GM13976 (cell line): ENCODE measurements at regions not wholly inside any gene's neighbourhood (a gene's known extent, or its start where the extent isn't known, plus 50 kb on each side); places are given as distances from the start of the nearest gene placed in this dataset.
"Not testable (repeated sequence)": the region's sequence is repeated elsewhere in the genome, so short reads cannot be mapped to it uniquely, and the experiment has no call there.

ENCODE experiments used
- DNase-seq: peaks from one replicate; pipeline ENCODE4 v3.0.0; 2012; ENCODE audit warnings: low spot score
- CTCF ChIP-seq: IDR thresholded peaks from 2 replicates; pipeline ENCODE4 v1.5.1; 2012; ENCODE audit warnings: borderline replicate concordance, mild to moderate bottlenecking; ENCODE audit not compliant: insufficient read depth; ENCODE audit errors: extremely low read depth, missing control alignments, control extremely low read depth
- in situ Hi-C: fragments of 300-500 bp; cut with MboI; formaldehyde crosslinking; loops from one replicate; pipeline ENCODE4 v1.12.0; 2022; ENCODE audit warnings: low sequenced_read_pairs, mixed read lengths, inconsistent platforms; ENCODE audit not compliant: unreplicated experiment

GRCh38 chr3:166889241-166889640 is 490.9 kb downstream of the ZBBX start:
- no peak for DNase-seq
- TF ChIP-seq CTCF = no peak
- in situ Hi-C loops = no loop called here

GRCh38 chr3:166879661-166880060 is 500.4 kb downstream of the ZBBX start:
- DNase-seq = no peak
- in situ Hi-C loops = no loop called here
- TF ChIP-seq CTCF = no peak

GRCh38 chr3:166877971-166878370 is 502.1 kb downstream of the ZBBX start:
- no peak for TF ChIP-seq CTCF
- in situ Hi-C loops = no loop called here
- no peak for DNase-seq

GRCh38 chr3:166864473-166865467 is 515.3 kb downstream of the ZBBX start:
- no peak for TF ChIP-seq CTCF
- DNase-seq = no peak
- in situ Hi-C loops = no loop called here

- no peak for TF ChIP-seq CTCF
- in situ Hi-C loops = no loop called here
- no peak for DNase-seq
Measured at GRCh38 chr3:166860217-166860616, 519.9 kb downstream of the ZBBX start.

- DNase-seq = no peak
- in situ Hi-C loops = no loop called here
- TF ChIP-seq CTCF = no peak
Measured at GRCh38 chr3:166844329-166844728, 535.8 kb downstream of the ZBBX start.

GRCh38 chr3:166842784-166843183 is 537.3 kb downstream of the ZBBX start:
- DNase-seq, in situ Hi-C loops: not testable (repeated sequence)
